GM12875 (cell line): ENCODE measurements at regions not wholly inside any gene's neighbourhood (a gene's known extent, or its start where the extent isn't known, plus 50 kb on each side); places are given as distances from the start of the nearest gene placed in this dataset.
"Not testable (repeated sequence)": the region's sequence is repeated elsewhere in the genome, so short reads cannot be mapped to it uniquely, and the experiment has no call there.

Source experiments
- H3K4me3 ChIP-seq: one replicate; pipeline ENCODE4 v1.5.1; 2011; ENCODE audit warnings: low read depth, low read length, control low read depth
- CTCF ChIP-seq: IDR thresholded peaks from 2 replicates; pipeline ENCODE4 v1.5.1; 2011; ENCODE audit warnings: low read depth, mild to moderate bottlenecking, control low read depth, inconsistent platforms, low read length, moderate library complexity, borderline replicate concordance; ENCODE audit not compliant: insufficient read depth

GRCh38 chr2:242040303-242040655 is 170.8 kb downstream of the RTP5 start:
- TF ChIP-seq CTCF = no peak
- H3K4me3 ChIP-seq = no peak overlapping the region

DNA sequence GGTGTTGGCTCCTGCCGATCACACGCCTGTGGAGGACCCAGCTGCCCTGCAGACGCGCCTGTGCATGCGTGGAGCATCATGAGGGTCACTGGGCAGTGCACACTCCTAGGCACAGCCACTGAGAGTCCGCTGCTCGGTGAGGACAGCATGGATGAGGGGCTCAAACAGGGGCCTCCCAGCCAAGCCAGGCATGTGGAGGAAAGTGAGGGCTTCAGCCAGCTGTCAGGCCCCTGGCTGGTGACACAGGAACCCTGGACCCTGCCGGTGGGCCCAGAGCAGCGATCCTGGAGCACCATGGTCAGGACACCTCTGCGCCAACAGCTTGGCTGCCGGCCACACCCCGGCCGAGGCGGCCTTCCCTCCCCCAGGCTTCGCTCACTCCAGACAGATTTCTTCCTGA is 171.2 kb downstream of the RTP5 start:
- no peak overlapping the region for H3K4me3 ChIP-seq
- TF ChIP-seq CTCF = no peak

DNA sequence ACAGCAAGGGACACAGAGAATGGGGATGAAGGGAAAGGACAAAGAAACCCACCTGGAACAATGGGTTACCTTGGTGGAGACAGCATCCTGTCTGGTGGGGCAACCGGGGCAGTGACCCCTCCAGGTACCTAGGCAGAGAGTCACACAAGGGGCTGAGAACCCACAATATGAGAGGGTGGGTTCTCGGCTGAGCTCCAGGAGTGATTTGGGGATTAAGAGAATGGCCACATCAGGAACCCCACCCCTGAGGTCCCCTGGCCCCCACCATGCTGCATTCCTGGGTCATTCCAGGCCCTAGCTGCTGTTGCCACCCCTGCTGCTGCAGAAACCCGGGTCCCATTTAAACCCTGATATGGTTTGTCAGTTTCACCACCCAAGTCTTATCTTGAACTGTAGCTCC is 172.3 kb downstream of the RTP5 start:
- no peak overlapping the region for H3K4me3 ChIP-seq
- no peak for TF ChIP-seq CTCF

DNA sequence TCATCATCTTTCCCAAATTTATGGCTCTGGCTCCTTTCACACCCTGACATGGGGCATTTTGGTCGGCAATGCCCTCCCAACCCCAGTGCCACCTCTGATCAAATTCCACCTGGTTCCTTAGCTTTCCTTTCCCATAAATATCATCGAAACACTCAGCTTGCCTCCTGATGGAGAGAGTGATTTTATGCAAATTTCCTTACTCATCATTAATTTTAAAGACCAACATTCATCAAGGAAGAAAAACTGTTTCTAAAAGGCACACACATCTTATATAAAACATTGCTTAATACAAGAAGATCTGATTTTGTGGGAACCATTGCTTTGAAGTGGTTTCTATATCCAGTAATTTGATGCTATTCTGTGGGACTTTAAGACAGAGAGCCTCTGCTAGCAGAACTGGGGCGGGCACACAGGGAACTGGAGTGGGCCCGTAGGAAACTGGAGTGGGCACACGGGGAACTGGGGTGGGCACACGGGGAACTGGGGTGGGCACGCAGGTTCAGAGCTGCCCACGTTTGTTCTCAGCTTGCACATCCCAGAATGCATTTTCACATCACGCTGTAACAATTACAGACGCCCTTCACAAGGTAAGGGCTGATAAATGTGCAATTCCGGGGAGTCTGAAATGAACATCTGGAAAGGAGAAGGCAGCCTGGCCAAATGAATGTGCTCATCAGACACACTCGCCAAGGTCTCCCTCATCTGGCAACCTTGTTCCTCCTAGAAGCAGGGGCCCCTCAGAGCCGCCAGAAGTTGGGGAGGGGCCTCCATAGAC is 174.2 kb downstream of the RTP5 start:
- no peak for TF ChIP-seq CTCF

DNA sequence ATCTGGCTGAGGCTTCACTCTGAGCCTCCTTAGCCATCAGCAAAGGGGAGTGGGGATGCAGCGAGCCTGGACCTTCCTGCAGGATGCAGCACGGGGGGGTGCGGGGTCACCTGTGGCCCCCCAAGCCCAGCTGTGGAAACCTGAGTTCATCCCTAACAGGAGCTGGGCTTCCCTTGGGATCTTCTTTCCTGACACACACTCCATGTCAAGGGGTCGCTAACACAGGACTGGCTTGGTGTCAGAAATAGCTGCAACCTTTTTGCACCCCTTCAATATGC is 174.7 kb downstream of the RTP5 start:
- no peak overlapping the region for H3K4me3 ChIP-seq
- no peak for TF ChIP-seq CTCF

More for the DNA sequence above, 174.2 kb downstream of the RTP5 start:
- no peak overlapping the region for H3K4me3 ChIP-seq

- not testable (repeated sequence) for H3K4me3 ChIP-seq
Measured at GRCh38 chr2:242045596-242046144, 176.1 kb downstream of the RTP5 start.

DNA sequence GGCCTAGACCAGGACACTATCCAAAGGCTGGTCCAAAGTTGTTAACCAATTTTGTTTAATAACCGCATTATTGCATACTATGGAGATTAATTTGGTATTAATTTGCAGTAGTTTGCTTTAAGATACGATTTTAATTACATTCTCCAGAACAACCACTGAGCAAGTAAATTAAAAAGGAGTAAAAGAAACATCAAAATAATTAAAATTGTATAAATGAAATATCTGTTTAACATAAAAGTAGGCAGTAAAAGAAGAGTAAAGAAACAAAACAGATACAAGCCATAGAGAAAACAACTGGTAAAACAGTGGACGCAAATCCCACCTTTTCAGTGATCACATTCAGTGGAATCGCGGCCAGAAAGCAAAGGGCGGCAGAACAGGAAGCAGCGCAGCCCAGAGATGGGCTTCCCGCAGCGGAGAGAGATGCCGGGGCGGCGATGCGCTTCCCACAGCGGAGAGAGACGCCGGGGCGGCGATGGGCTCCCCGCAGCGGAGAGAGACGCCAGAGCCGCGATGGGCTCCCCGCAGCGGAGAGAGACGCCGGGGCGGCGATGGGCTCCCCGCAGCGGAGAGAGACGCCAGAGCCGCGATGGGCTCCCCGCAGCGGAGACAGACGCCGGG is 176.8 kb downstream of the RTP5 start:
- TF ChIP-seq CTCF = no peak
- H3K4me3 ChIP-seq = no peak overlapping the region

DNA sequence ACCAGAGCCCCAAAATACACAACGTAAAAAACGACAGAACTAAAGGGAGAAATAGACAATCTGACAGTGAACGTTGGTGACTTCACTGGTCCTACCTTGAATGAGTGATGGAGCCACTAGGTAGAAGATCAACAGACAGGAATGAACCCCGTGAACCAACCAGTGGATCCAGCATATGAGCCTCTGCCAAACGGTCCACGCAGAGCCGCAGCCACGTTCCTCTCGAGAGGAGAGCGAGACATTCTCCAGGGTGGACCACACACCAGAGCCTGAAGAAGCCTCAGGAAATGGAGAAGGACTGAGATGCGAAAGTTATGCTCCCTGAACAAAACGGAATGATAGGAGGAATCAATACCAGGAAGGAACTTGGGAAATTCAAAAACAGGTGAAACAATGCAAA is 178.4 kb downstream of the RTP5 start:
- no peak for TF ChIP-seq CTCF
- H3K4me3 ChIP-seq = no peak overlapping the region
